ENCODE measurements at regions not wholly inside any gene's neighbourhood (a gene's known extent, or its start where the extent isn't known, plus 50 kb on each side); places are given as distances from the start of the nearest gene placed in this dataset.

GRCh38 chr9:14517154-14517906 is 175.9 kb downstream of the ZDHHC21 start:
- DNase-seq (ENCODE audit: low read depth): no peak

GRCh38 chr9:14516656-14517055 is 176.6 kb downstream of the ZDHHC21 start:
- no peak for DNase-seq (ENCODE audit: low read depth)

- no peak for DNase-seq (ENCODE audit: low read depth)
Measured at GRCh38 chr9:14515571-14516198, 177.5 kb downstream of the ZDHHC21 start.

GRCh38 chr9:14515049-14515448 is 178.2 kb downstream of the ZDHHC21 start:
- DNase-seq (ENCODE audit: low read depth): no peak

GRCh38 chr9:14512942-14513341 is 180.3 kb downstream of the ZDHHC21 start:
- no peak for DNase-seq (ENCODE audit: low read depth)

- DNase-seq (ENCODE audit: low read depth): no peak
Measured at GRCh38 chr9:14511452-14511851, 181.8 kb downstream of the ZDHHC21 start.

- DNase-seq (ENCODE audit: low read depth): no peak
Measured at GRCh38 chr9:14508884-14509283, 184.3 kb downstream of the ZDHHC21 start.

- DNase-seq (ENCODE audit: low read depth): no peak
Measured at GRCh38 chr9:14501366-14501765, 187.4 kb upstream of the NFIB start.

GRCh38 chr9:14500705-14501104 is 186.8 kb upstream of the NFIB start:
- DNase-seq (ENCODE audit: low read depth): no peak

GRCh38 chr9:14499976-14500375 is 186.0 kb upstream of the NFIB start:
- DNase-seq (ENCODE audit: low read depth): no peak

- no peak for DNase-seq (ENCODE audit: low read depth)
Measured at GRCh38 chr9:14498824-14499223, 184.9 kb upstream of the NFIB start.

GRCh38 chr9:14497476-14497875 is 183.5 kb upstream of the NFIB start:
- no peak for DNase-seq (ENCODE audit: low read depth)

- DNase-seq (ENCODE audit: low read depth): no peak
Measured at GRCh38 chr9:14488421-14489190, 174.7 kb upstream of the NFIB start.

- no peak for DNase-seq (ENCODE audit: low read depth)
Measured at GRCh38 chr9:14487547-14488185, 173.7 kb upstream of the NFIB start.

GRCh38 chr9:14485366-14485765 is 171.4 kb upstream of the NFIB start:
- no peak for DNase-seq (ENCODE audit: low read depth)

- DNase-seq (ENCODE audit: low read depth): no peak
Measured at GRCh38 chr9:14482856-14483255, 168.9 kb upstream of the NFIB start.

- no peak for DNase-seq (ENCODE audit: low read depth)
Measured at GRCh38 chr9:14480526-14480925, 166.6 kb upstream of the NFIB start.

GRCh38 chr9:14479163-14479560 is 165.2 kb upstream of the NFIB start:
- DNase-seq (ENCODE audit: low read depth): no peak

GRCh38 chr9:14478175-14479162 is 164.5 kb upstream of the NFIB start:
- no peak for DNase-seq (ENCODE audit: low read depth)

GRCh38 chr9:14471041-14471440 is 157.1 kb upstream of the NFIB start:
- no peak for DNase-seq (ENCODE audit: low read depth)

GRCh38 chr9:14467675-14468374 is 153.9 kb upstream of the NFIB start:
- DNase-seq (ENCODE audit: low read depth): no peak
